HG02840 (cell line): ENCODE measurements at regions not wholly inside any gene's neighbourhood (a gene's known extent, or its start where the extent isn't known, plus 50 kb on each side); places are given as distances from the start of the nearest gene placed in this dataset.

ENCODE experiments used
- ATAC-seq: cut with Tn5 transposase; IDR thresholded peaks from one replicate; pipeline ENCODE4 v1.9.1; 2021; ENCODE audit warnings: mild to moderate bottlenecking, moderate library complexity, moderate number of reproducible peaks; ENCODE audit not compliant: unreplicated experiment, low FRiP score

DNA sequence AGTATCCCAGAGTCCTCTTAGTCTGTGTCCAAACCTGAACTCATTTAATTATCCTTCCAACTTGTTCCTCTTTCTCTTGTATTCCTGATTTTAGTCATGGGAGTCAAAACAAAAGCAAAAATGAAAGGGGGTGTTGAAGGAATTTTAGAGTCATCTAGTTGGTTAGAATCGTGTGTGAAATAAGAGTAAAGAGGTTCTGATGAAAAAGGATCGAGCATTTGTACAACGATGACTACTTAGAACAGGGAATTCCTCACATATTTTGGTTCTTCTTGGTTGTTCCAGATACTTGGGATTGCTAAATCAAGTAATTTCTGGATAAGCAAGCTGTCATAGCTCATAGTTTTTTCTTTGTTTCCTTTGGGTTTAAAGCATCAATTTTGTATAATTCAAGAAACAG is 194.4 kb downstream of the BCOR start:
- no peak for ATAC-seq

GRCh38 chrX:39903937-39904336 is 193.8 kb downstream of the BCOR start:
- ATAC-seq, result no peak

GRCh38 chrX:39904816-39905537 is 192.8 kb downstream of the BCOR start:
- ATAC-seq, result no peak

DNA sequence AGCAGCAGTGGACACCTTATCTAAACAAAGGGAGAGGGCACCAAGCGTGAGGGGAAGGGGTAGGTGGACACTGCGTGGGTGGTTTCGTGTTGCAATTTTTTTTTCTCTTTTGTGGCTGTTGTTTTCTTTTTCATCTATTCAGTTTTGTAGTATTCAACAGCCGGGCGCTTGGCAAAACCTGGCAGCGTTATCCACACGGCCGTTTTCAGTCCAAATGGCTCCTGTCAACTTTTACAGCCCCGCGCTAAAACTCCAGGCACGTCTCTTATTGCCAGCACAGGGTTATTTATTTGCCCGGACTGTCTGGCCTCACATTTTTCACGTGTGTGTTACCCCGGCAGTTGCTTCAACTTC is 192.2 kb downstream of the BCOR start:
- ATAC-seq, result no peak

- no peak for ATAC-seq
Measured at GRCh38 chrX:39905946-39906345, 191.8 kb downstream of the BCOR start.

DNA sequence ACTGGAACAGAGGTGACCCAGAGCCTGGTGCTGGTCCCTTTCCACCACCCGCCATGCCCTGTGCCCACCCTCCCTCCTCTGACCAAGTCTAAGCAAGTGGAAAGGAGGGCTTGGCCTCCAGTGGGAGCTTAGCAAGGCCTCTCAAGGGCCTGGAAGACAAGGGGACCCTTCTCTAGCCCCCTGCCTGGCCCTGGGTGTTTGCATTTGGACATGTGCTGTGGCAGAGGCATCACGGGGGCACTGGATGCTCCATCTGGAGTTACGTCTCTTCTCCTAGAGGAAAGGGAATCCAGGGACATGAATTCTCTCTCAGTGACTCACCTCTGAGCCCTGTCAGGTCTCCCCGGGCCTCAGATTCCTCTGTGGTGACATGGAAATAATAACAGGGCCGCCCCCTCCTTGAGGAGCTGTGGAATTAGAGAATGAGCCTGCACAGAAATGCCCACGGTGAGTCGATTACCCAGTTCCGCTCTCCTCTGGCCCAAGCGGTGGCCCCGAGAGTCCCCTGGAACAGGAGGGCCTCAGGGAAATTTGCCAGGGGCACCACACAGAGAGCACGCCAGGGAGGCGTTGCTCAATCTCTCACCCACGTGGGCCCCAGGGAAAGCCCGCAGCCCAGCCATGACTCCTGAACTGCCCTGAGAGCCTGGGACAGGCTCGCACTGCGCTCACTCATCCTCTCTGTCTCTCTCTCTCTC is 189.6 kb downstream of the BCOR start:
- ATAC-seq, result no peak

DNA sequence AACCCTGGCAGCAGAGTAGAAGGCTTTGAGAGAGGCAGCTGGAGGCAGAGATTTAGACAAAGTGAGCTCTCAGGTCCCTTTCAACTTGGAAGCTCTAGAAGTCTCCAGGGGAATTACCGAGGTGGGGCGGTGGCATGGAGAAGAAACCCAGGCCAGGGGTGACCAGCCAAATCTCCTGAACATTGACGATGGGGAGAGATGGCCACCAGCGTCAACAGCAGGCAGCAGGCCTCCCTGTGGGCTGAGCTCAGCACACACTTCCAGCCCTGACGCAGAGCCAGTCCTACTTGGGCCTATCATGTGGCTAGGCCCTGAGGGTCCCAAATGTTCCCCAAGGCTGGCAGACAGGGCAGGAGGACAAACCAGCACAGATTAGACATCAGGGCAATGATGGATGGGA is 187.8 kb downstream of the BCOR start:
- ATAC-seq, result no peak

DNA sequence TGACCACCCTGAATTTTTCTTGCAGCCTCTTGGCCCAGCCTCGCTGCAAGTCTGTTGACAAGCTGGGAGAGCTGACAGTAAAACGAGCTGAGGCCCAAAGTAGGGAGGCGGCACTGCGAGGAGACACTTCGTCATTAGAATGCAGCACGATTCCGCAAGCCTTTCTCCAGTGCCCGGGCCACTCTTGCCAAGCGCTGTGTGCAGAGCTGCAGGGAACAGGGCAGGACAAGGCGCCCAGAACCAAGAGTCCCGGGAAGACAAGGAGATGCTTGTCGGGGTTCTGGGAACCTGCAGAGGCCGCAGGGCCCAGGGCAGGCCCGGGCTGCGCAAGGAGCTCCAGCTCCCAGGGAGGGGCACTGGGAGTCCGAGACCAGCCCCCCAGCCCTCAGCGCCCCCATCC is 187.1 kb downstream of the BCOR start:
- no peak for ATAC-seq

GRCh38 chrX:39911278-39911897 is 186.4 kb downstream of the BCOR start:
- ATAC-seq, result no peak

DNA sequence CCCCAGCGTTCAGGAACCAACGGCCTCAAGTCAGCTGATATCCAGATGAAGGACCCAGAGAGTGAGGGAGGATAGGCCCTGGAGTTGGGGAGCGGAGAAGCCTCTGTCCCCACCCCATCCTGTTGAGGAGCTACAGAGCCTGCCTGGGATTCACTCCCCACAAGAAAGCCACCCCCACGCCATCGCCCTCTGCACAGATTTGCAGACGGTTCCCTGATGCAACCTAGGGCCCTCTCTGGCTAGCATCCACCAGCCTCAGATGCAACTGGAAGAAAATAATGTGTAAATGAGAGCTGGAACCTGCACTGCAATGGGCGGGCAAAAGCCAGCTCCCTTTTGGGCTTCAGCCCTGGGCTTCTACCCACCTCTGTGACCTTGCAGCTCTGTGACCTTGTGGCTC is 185.6 kb downstream of the BCOR start:
- no peak for ATAC-seq

- ATAC-seq, result no peak
Measured at GRCh38 chrX:39915081-39915480, 182.7 kb downstream of the BCOR start.

GRCh38 chrX:39915596-39915995 is 182.2 kb downstream of the BCOR start:
- ATAC-seq, result no peak

GRCh38 chrX:39921838-39922237 is 175.9 kb downstream of the BCOR start:
- no peak for ATAC-seq

GRCh38 chrX:39922488-39922887 is 175.3 kb downstream of the BCOR start:
- ATAC-seq, result no peak

DNA sequence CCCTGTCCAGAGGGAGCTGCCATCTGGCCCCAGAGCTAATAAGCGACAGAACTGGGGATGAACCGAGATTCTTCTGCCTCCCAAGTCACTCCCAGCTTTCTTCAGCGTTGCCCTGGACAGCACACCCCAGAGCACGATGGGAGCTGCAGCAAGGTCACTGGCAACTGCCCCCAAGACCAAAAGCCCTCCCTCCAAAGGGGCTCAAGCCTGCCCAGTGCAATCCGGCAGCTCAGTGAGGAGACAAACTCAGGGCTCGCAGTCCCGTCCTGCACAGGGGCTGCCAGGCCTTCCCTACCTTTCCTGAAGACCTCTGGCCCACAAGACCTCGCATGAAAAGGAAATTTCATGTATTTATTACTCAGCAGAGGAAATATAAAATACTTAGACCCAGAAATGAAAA is 174.8 kb downstream of the BCOR start:
- ATAC-seq, result no peak

- ATAC-seq, result no peak
Measured at GRCh38 chrX:39927380-39927779, 170.4 kb downstream of the BCOR start.

- ATAC-seq, result no peak
Measured at GRCh38 chrX:39928704-39929378, 168.9 kb downstream of the BCOR start.

GRCh38 chrX:39929379-39930025 is 168.3 kb downstream of the BCOR start:
- no peak for ATAC-seq

- ATAC-seq, result no peak
Measured at GRCh38 chrX:39930786-39931528, 166.8 kb downstream of the BCOR start.
